Gastrocnemius medialis (tissue), 4 donors: ENCODE measurements at regions not wholly inside any gene's neighbourhood (a gene's known extent, or its start where the extent isn't known, plus 50 kb on each side); places are given as distances from the start of the nearest gene placed in this dataset.

Experiments
- ATAC-seq, 2 donors: fragments of 150-250 bp; one replicate each; pipeline ENCODE4 v1.9.1; 2016
- DNase-seq, 2 donors: peaks; one replicate each; pipeline ENCODE4 v3.0.0-alpha.2; 2019
- H3K27ac ChIP-seq, 4 donors: fragments of 200-600 bp; sonication (generic); 1 replicate in 1 of 4; 2 replicates in 3 of 4; pipeline ENCODE4 v1.5.1; 2016 to 2018; ENCODE audit warnings: mild to moderate bottlenecking in 2 of 4, moderate library complexity in 1 of 4
- H3K27me3 ChIP-seq, 3 donors: fragments of 200-600 bp; sonication (generic) in 2 of 3; 1 replicate in 1 of 3; 2 replicates in 2 of 3; pipeline versions ENCODE4 v1.5.1 to v1.6.0; 2016 to 2019; ENCODE audit warnings: mild to moderate bottlenecking in 1 of 3, moderate library complexity in 1 of 3
- H3K36me3 ChIP-seq, 2 donors: fragments of 200-600 bp; sonication (generic) in 1 of 2; one replicate each; pipeline ENCODE4 v1.5.1; 2017 to 2018
- H3K4me1 ChIP-seq, 2 donors: fragments of 200-600 bp; sonication (generic) in 1 of 2; one replicate each; pipeline ENCODE4 v1.5.1; 2016 to 2017; ENCODE audit warnings: mild to moderate bottlenecking in 2 of 2
- H3K4me3 ChIP-seq, 4 donors: fragments of 200-600 bp; sonication (generic) in 3 of 4; 1 replicate in 1 of 4; 2 replicates in 3 of 4; pipeline ENCODE4 v1.5.1; 2016 to 2019; ENCODE audit warnings: mild to moderate bottlenecking in 2 of 4
- H3K9me3 ChIP-seq, 3 donors: fragments of 200-600 bp; sonication (generic) in 2 of 3; 1 replicate in 1 of 3; 2 replicates in 2 of 3; pipeline ENCODE4 v1.5.1; 2016 to 2019
- POLR2A ChIP-seq, 2 donors: fragments of 450-650 bp; IDR thresholded peaks; one replicate each; pipeline ENCODE4 v1.6.1; 2017; ENCODE audit warnings: antibody characterized with exemption in 2 of 2, mild to moderate bottlenecking in 2 of 2, moderate library complexity in 2 of 2
- in situ Hi-C, 4 donors: fragments of 200-750 bp; cut with MboI; loops; one replicate each; pipeline versions ENCODE4 v1.15.0 to v1.8.0; 2017; ENCODE audit warnings: low sequenced_read_pairs in 4 of 4
- intact Hi-C: fragments of 100-400 bp; cut with DNase I; formaldehyde crosslinking; loops from one replicate; pipeline ENCODE4 v1.15.1; 2023; ENCODE audit warnings: low total_unique reads
- TF ChIP-seq, protein P1 (sequence below), 5 experiments: fragments of 450-650 bp in 3 of 5; fragments of 200-600 bp in 2 of 5; sonication (generic) in 2 of 5; IDR thresholded peaks in 4 of 5; conservative IDR thresholded peaks in 1 of 5; 1 replicate in 4 of 5; 2 replicates in 1 of 5; pipeline ENCODE4 v1.5.1; 2016 to 2019; ENCODE audit warnings: antibody characterized with exemption in 5 of 5, mild to moderate bottlenecking in 3 of 5, moderate library complexity in 3 of 5

DNA sequence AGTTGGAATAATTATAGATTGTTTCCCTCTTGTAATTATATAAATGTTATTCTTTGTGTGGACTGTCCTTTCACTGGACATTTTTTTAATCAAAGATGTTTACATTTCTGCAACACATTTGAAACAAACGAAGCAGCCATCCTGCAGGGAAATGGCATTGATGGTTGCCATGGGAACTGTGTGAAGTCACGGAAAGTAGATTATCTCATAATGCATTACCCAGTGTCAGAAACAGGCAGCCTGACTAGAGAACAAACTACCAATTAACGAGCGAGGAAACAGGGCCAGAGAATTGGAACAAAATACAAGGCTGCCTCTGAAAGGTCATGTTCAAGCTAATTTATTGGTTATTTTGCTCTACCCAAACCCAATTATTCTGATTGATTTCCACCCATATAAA is 96.9 kb upstream of the LARGE1 start:
- intact Hi-C loops, result no loop called here

GRCh38 chr22:34019190-34019845 is 99.0 kb upstream of the LARGE1 start:
- ATAC-seq (no peak), DNase-seq (no peak)
- TF ChIP-seq POLR2A (IDR thresholded peaks at IDR 0.05), result no peak
- TF ChIP-seq, protein P1, sequence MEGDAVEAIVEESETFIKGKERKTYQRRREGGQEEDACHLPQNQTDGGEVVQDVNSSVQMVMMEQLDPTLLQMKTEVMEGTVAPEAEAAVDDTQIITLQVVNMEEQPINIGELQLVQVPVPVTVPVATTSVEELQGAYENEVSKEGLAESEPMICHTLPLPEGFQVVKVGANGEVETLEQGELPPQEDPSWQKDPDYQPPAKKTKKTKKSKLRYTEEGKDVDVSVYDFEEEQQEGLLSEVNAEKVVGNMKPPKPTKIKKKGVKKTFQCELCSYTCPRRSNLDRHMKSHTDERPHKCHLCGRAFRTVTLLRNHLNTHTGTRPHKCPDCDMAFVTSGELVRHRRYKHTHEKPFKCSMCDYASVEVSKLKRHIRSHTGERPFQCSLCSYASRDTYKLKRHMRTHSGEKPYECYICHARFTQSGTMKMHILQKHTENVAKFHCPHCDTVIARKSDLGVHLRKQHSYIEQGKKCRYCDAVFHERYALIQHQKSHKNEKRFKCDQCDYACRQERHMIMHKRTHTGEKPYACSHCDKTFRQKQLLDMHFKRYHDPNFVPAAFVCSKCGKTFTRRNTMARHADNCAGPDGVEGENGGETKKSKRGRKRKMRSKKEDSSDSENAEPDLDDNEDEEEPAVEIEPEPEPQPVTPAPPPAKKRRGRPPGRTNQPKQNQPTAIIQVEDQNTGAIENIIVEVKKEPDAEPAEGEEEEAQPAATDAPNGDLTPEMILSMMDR (IDR thresholded peaks at IDR 0.05 in 4 of 5, conservative IDR thresholded peaks at IDR 0.05 in 1 of 5), result no peak
- intact Hi-C loops, result no loop called here
- in situ Hi-C loops, result no loop called here
- Histone ChIP-seq H3K9me3 (no peaks in the 10 kb centered on the region), H3K27me3 (no peaks in the 10 kb centered on the region), H3K36me3 (no peaks in the 10 kb centered on the region), H3K4me3 (no peak overlapping the region), H3K4me1 (no peaks in the 10 kb centered on the region), H3K27ac (no peak overlapping the region)

More for the DNA sequence above, 96.9 kb upstream of the LARGE1 start:
- H3K4me1 ChIP-seq, result no peaks in the 10 kb centered on the region
- H3K9me3 ChIP-seq, result no peaks in the 10 kb centered on the region
- TF ChIP-seq POLR2A (IDR thresholded peaks at IDR 0.05), result no peak
- TF ChIP-seq, protein P1 (IDR thresholded peaks at IDR 0.05 in 4 of 5, conservative IDR thresholded peaks at IDR 0.05 in 1 of 5), result no peak
- in situ Hi-C loops, result no loop called here
- no peak overlapping the region for H3K4me3 ChIP-seq
- H3K27ac ChIP-seq, result no peak overlapping the region
- DNase-seq (no peak), ATAC-seq (no peak)
- peaks cover 0 to 3% (median 0%) of the 10 kb centered on the region in 3 donors for H3K27me3 ChIP-seq
- H3K36me3 ChIP-seq, result no peaks in the 10 kb centered on the region

- Histone ChIP-seq H3K27me3 (no peaks in the 10 kb centered on the region), H3K9me3 (no peaks in the 10 kb centered on the region), H3K4me3 (no peak overlapping the region), H3K4me1 (no peaks in the 10 kb centered on the region), H3K27ac (no peak overlapping the region), H3K36me3 (no peaks in the 10 kb centered on the region)
- TF ChIP-seq POLR2A (IDR thresholded peaks at IDR 0.05), result no peak
- TF ChIP-seq, protein P1 (IDR thresholded peaks at IDR 0.05 in 4 of 5, conservative IDR thresholded peaks at IDR 0.05 in 1 of 5), result no peak
- in situ Hi-C loops (no loop called here), intact Hi-C loops (no loop called here)
- ATAC-seq (no peak), DNase-seq (no peak)
Measured at GRCh38 chr22:34035209-34035608, 114.9 kb upstream of the LARGE1 start.

GRCh38 chr22:34036931-34037330 is 116.7 kb upstream of the LARGE1 start:
- in situ Hi-C loops (no loop called here), intact Hi-C loops (no loop called here)
- H3K4me1 ChIP-seq, result no peaks in the 10 kb centered on the region
- no peaks in the 10 kb centered on the region for H3K36me3 ChIP-seq
- DNase-seq (no peak), ATAC-seq (no peak)
- H3K27me3 ChIP-seq, result no peaks in the 10 kb centered on the region
- no peak overlapping the region for H3K27ac ChIP-seq
- no peaks in the 10 kb centered on the region for H3K9me3 ChIP-seq
- TF ChIP-seq POLR2A (IDR thresholded peaks at IDR 0.05), result no peak
- TF ChIP-seq, protein P1 (IDR thresholded peaks at IDR 0.05 in 4 of 5, conservative IDR thresholded peaks at IDR 0.05 in 1 of 5), result no peak
- no peak overlapping the region for H3K4me3 ChIP-seq
